ENCODE measurements at regions not wholly inside any gene's neighbourhood (a gene's known extent, or its start where the extent isn't known, plus 50 kb on each side); places are given as distances from the start of the nearest gene placed in this dataset.

GRCh38 chr1:55387145-55387544, 172.0 kb upstream of the USP24 start:
- POLR2A ChIA-PET: no interaction called here
- CTCF ChIA-PET: no interaction called here

DNA sequence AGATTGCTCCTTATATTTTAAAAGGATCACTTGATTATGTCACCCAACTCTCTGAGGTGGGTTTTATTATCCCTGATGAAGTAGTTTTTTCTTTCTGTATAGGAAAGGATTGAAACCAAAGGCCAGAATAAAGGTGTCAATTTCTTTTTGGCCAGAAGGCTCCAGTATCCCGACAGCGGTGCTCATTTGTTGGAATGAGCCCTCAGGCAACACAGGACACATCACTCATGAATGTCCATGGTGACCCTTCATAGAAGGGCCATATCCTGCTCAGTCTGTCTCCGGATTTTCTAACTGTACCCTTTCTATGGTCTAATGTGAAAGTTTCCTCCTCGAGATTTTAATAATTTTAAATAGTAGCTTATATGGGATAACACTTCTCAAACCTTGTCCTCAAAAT, 171.3 kb upstream of the USP24 start:
- CTCF ChIA-PET: no interaction called here

DNA sequence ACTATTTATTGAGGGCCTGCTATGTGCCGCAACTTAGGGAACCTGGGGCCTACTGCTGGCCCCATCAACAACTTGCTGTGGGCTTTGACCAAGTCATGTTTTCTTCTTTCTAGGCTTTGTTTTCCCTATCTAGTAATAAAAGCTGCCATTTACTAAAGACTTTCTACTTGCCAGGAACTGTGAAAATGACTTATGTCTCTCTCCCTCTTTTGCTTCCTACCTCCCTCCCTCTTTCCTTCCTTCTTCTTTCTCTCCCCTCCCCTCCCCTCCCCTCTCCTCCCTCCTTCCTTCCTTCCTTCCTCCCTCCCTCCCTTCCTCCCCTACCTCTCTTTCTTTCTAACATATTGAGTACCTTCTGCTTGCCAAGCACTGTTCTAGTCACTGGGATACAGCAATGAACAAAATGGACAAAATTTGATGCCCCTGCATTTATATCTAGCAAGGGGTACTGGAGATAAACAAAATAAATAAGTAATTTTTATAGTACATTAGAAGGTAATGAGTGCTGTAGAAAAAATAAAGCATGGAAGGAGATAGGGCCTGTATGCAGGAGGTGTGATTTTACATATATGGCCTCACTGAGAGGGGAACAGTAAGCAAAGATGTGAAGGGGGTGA, 170.3 kb upstream of the USP24 start:
- ChIA-PET CTCF (interaction anchor here (1.3 kb wide), 1 partner anchor 9 kb away, joined by 5 read pairs; no protein-coding TSS in a partner anchor), POLR2A (no interaction called here)

More for the DNA sequence above, 171.3 kb upstream of the USP24 start:
- POLR2A ChIA-PET: no interaction called here

- ChIA-PET CTCF (interaction anchor here (1.3 kb wide), 1 partner anchor 9 kb away, joined by 5 read pairs; no protein-coding TSS in a partner anchor), POLR2A (no interaction called here)
These were observed 169.5 kb upstream of the USP24 start for GRCh38 chr1:55384637-55385036.

DNA sequence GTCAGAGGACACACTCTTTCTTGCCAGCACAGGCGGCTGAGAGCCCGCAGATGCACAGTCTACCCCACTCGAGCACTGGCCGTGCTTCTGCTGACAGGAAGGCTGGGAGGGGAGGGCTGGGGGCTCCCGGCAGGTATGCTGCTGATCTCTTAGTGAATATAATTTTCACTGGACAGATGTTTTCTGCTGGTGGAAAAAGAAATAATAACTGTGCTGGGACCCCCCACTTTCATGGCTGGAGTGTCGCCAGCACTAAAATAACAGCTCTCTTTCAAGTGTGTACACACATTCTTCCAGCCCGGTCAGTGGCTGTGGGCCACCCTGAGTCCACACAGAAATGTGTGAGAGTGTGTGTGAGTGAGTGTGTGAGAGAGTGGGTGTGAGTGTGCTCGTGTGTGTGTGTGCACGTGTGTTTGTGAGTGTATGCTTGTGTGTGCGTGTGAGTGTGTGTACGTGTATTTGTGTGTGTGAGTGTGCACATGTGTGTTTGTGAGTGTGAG, 167.7 kb upstream of the USP24 start:
- ChIA-PET POLR2A (no interaction called here), CTCF (no interaction called here)

- CTCF ChIA-PET: no interaction called here
- POLR2A ChIA-PET: no interaction called here
These were observed 166.8 kb upstream of the USP24 start for GRCh38 chr1:55381983-55382382.

- POLR2A ChIA-PET: no interaction called here
- CTCF ChIA-PET: no interaction called here
These were observed 166.3 kb upstream of the USP24 start for GRCh38 chr1:55381491-55381890.

DNA sequence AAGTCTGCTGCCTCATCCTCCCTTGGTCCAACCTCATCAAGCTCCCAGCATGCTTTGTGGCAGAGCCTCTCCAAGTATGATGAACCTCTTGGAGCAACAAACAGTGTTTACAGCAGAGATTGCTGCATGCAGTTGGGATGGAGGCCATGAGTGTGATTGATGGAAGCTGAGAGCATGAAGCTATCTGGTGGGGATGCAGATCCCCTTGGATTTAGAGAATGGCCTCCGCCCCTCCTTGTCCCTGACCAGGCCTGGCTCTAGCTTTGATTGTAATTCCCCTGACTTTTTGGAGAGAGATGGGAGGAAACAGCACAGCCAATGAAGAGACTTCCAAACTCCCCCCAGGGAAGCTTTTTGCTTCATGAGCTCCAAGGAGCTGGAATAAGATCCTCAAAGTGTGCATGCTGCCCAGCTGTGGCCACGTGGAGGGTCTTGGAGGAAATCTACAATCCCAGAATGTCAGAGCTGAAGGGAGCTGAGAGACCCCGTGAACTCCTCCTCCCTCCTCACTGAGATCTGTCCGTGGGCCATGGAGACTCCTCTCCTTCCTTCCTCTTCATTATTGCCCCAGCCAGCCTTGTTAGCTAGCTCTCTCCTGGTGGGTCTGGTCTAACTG, 165.3 kb upstream of the USP24 start:
- CTCF ChIA-PET: interaction anchor here (1.6 kb wide), 1 partner anchor 19 kb away, joined by 4 read pairs; no protein-coding TSS in a partner anchor
- POLR2A ChIA-PET: interaction anchor here (0.6 kb wide), 1 partner anchor 16 kb away, joined by 3 read pairs; no protein-coding TSS in a partner anchor

- ChIA-PET CTCF (no interaction called here), POLR2A (no interaction called here)
These were observed 163.4 kb upstream of the USP24 start for GRCh38 chr1:55378582-55378981.

- ChIA-PET POLR2A (no interaction called here), CTCF (no interaction called here)
These were observed 161.7 kb upstream of the USP24 start for GRCh38 chr1:55376897-55377296.

GRCh38 chr1:55375617-55376258, 160.6 kb upstream of the USP24 start:
- ChIA-PET POLR2A (no interaction called here), CTCF (interaction anchor here (0.8 to 1.5 kb wide), 3 partner anchors 9 to 101 kb away, joined by 3 to 5 read pairs (median 3); no protein-coding TSS in a partner anchor)

DNA sequence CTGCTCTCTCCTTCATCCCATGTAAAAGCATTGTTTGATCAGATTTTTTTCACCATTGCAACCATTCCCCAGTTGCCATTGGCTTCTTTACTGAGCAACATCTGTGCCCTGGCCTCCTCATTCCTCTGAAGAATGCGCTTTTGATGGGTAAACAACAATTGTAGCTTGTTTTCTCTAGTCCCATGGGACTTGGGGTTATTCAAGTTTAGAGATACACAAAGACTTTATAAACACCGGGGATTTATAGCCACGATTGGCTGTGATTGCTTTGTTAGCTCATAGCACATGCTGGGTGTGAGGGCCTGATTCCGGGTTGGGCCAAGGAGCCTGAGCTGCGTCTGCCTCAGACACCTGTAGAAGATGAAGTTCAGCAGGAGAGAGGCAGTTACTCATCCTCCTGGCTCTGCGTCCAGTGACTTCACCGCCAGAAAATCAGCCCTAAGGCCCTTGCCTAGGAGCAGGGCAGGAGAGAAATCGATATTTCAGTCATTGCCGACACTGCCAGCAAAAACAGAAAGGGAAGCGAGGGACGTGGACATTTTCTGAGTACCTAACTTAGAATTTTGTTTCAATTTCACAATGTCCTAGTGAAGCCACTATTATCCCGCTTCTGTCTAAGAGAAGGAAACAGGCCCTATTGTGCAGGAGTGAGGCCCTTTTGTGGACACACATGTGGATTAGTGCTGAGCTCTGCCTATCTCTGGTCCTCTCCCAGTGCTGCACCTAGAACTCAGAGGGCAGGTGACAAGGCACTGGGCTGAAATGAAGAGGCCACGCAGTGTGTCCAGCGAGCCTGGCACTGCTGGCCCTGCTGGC, 159.8 kb upstream of the USP24 start:
- ChIA-PET POLR2A (no interaction called here), CTCF (interaction anchor here (0.8 to 1.5 kb wide), 2 partner anchors 13 to 101 kb away, joined by 3 read pairs; no protein-coding TSS in a partner anchor)

- ChIA-PET POLR2A (no interaction called here), CTCF (interaction anchor here (1.5 kb wide), 1 partner anchor 102 kb away, joined by 3 read pairs; no protein-coding TSS in a partner anchor)
These were observed 159.1 kb upstream of the USP24 start for GRCh38 chr1:55374216-55374615.

- ChIA-PET CTCF (no interaction called here), POLR2A (no interaction called here)
These were observed 154.3 kb upstream of the USP24 start for GRCh38 chr1:55369474-55369873.

DNA sequence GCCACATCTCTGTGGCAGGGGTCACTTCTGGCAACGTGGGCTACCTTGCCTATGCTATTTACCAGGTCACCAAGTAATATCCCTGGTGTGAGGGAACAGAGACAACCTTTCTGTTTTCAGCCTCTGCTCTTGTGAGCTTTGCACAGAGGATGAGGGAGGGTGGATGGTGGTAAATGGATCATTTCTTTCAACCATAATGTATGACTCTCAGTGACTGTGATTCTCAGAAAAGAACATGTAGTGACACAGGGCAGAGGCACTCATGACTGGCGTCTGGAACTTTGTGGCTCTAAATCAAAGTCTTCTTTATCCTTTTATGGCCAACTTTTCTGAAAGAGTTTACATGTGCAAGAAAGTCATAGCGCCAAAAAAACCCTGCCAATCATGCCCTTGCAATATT, 153.5 kb upstream of the USP24 start:
- ChIA-PET POLR2A (no interaction called here), CTCF (no interaction called here)

DNA sequence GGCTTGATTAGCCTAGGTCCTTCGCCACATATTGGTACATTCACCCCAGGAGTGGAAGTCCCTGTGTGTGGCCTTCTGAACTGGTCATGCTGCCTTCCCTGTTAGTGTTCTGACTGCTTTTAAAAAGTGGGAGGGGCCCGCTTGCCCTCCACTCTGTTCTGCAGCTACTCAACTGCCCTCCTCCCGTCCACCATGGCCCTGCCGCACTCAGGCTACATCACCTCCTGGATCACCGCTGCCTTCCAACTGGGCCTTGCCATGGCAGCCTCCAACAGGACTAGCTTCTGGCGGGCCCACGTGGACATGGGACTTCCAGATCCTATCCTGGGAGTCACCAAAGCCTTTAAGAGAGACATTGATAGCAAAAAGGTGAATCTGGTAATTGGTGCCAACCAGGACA, 152.1 kb upstream of the USP24 start:
- ChIA-PET CTCF (no interaction called here), POLR2A (no interaction called here)

GRCh38 chr1:55364216-55364615, 149.1 kb upstream of the USP24 start:
- ChIA-PET POLR2A (no interaction called here), CTCF (no interaction called here)

DNA sequence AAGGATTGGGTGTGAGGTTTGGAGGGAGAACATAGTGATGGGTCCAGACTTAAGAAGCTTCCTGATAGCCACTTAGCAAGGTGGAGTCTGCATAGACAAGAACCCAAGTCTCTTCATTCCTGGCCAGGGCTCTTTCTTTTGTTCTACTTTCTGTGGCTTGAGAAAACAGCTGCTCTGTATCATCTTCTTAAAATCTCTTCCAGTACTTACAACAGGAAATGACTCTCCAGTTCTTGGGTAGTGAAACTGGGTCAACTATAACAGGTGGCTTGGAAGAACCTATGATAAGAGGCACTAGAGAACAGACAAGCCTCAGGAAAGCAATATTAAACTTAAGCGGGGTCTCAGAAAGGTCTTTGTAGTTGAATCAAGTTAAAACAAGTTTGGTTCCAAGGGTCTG, 148.1 kb upstream of the USP24 start:
- CTCF ChIA-PET: interaction anchor here (1.1 kb wide), 1 partner anchor 220 kb away, joined by 3 read pairs; no protein-coding TSS in a partner anchor

GRCh38 chr1:55362558-55362957, 147.4 kb upstream of the USP24 start:
- POLR2A ChIA-PET: no interaction called here
- CTCF ChIA-PET: interaction anchor here (1.1 kb wide), 1 partner anchor 219 kb away, joined by 3 read pairs; no protein-coding TSS in a partner anchor

More for the DNA sequence above, 148.1 kb upstream of the USP24 start:
- POLR2A ChIA-PET: no interaction called here

- POLR2A ChIA-PET: no interaction called here
- CTCF ChIA-PET: interaction anchor here (1.4 kb wide), 1 partner anchor 11 kb away, joined by 3 read pairs; no protein-coding TSS in a partner anchor
These were observed 144.4 kb upstream of the USP24 start for GRCh38 chr1:55359611-55360010.

All from activated CD8-positive, alpha-beta memory T cell treated with anti-CD3 and anti-CD28 coated beads for 36 hours (primary cell).